ENCODE measurements at regions not wholly inside any gene's neighbourhood (a gene's known extent, or its start where the extent isn't known, plus 50 kb on each side); places are given as distances from the start of the nearest gene placed in this dataset.

DNA sequence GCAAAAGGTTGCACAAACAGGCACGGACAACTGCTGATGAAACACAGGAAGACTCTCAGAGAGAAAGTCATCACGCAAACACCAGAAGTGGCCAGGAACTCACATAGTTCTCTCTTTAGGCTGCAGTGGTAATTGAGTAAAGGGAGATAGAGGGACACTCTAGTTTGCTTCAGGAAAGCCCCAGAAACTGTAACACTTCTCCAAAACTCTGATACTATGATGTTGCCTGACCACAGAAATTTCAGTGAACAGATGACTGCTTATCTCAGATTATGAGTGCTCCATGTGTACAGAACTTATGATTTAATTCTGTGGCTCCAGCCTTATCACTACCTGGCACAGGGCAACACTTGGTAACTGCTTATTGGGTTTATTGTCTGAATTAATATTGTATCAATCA, 311.5 kb upstream of the GYPC start:
- peaks cover 3% of the 10 kb centered on the region for H3K27me3 Mint-ChIP-seq (ENCODE audit: low read depth)
- TF ChIP-seq CTCF (IDR thresholded peaks at IDR 0.05; ENCODE audit: unreplicated experiment), result no peak
- no peak for DNase-seq (ENCODE audit: low spot score in 2 of 2, unreplicated experiment in 2 of 2)
- no peaks in the 10 kb centered on the region for H3K9me3 Mint-ChIP-seq
- H3K36me3 Mint-ChIP-seq, result no peaks in the 10 kb centered on the region
- no peak overlapping the region for H3K4me3 Mint-ChIP-seq
- H3K4me1 Mint-ChIP-seq, result no peaks in the 10 kb centered on the region
- H3K27ac Mint-ChIP-seq, result no peak overlapping the region

GRCh38 chr2:126345691-126346090, 310.3 kb upstream of the GYPC start:
- TF ChIP-seq CTCF (IDR thresholded peaks at IDR 0.05; ENCODE audit: unreplicated experiment), result no peak
- no peak overlapping the region for H3K27ac Mint-ChIP-seq
- H3K36me3 Mint-ChIP-seq, result no peaks in the 10 kb centered on the region

GRCh38 chr2:126356631-126357030, 299.3 kb upstream of the GYPC start:
- no peak for TF ChIP-seq CTCF (IDR thresholded peaks at IDR 0.05; ENCODE audit: unreplicated experiment)
- Mint-ChIP-seq H3K4me1 (no peaks in the 10 kb centered on the region), H3K27me3 (ENCODE audit: low read depth) (peaks cover 6% of the 10 kb centered on the region), H3K36me3 (no peaks in the 10 kb centered on the region), H3K27ac (no peak overlapping the region), H3K4me3 (no peak overlapping the region), H3K9me3 (peaks cover 3% of the 10 kb centered on the region)
- DNase-seq (ENCODE audit: low spot score in 2 of 2, unreplicated experiment in 2 of 2), result no peak

More at GRCh38 chr2:126345691-126346090, 310.3 kb upstream of the GYPC start:
- H3K4me3 Mint-ChIP-seq, result no peak overlapping the region
- H3K27me3 Mint-ChIP-seq (ENCODE audit: low read depth), result peaks cover 3% of the 10 kb centered on the region
- no peaks in the 10 kb centered on the region for H3K4me1 Mint-ChIP-seq
- peaks cover 7% of the 10 kb centered on the region for H3K9me3 Mint-ChIP-seq
- no peak for DNase-seq (ENCODE audit: low spot score in 2 of 2, unreplicated experiment in 2 of 2)

DNA sequence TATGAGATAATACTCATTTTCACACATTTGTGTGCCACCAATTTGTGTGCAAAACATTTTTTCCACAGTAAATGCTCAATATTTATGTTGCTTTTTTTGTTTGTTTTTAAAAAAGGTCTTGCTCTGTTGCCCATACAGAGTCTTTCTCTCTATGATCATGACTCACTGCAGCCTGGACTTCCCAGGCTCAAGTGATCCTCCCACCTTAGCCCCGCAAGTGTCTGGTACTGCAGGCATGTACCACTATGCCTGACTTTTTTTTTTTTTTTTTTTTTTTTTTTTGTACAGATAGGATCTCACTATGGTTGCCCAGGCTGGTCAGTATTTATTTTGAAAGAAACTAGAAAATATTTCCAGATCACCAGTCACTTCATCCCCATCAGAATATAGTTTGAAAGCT, 297.8 kb upstream of the GYPC start:
- no peak for DNase-seq (ENCODE audit: low spot score in 2 of 2, unreplicated experiment in 2 of 2)
- TF ChIP-seq CTCF (IDR thresholded peaks at IDR 0.05; ENCODE audit: unreplicated experiment), result no peak
- Mint-ChIP-seq H3K36me3 (no peaks in the 10 kb centered on the region), H3K27me3 (ENCODE audit: low read depth) (peaks cover 6% of the 10 kb centered on the region), H3K27ac (no peak overlapping the region), H3K4me1 (no peaks in the 10 kb centered on the region), H3K9me3 (no peaks in the 10 kb centered on the region), H3K4me3 (no peak overlapping the region)

- H3K36me3 Mint-ChIP-seq, result no peaks in the 10 kb centered on the region
- no peak for TF ChIP-seq CTCF (IDR thresholded peaks at IDR 0.05; ENCODE audit: unreplicated experiment)
- H3K4me1 Mint-ChIP-seq, result no peaks in the 10 kb centered on the region
- no peak overlapping the region for H3K27ac Mint-ChIP-seq
- no peak for DNase-seq (ENCODE audit: low spot score in 2 of 2, unreplicated experiment in 2 of 2)
- peaks cover 6% of the 10 kb centered on the region for H3K27me3 Mint-ChIP-seq (ENCODE audit: low read depth)
- no peak overlapping the region for H3K4me3 Mint-ChIP-seq
- H3K9me3 Mint-ChIP-seq, result no peaks in the 10 kb centered on the region
Observed at GRCh38 chr2:126359494-126359893, 296.5 kb upstream of the GYPC start.

GRCh38 chr2:126367361-126367760, 288.6 kb upstream of the GYPC start:
- H3K9me3 Mint-ChIP-seq, result no peaks in the 10 kb centered on the region
- DNase-seq (ENCODE audit: low spot score in 2 of 2, unreplicated experiment in 2 of 2), result no peak
- TF ChIP-seq CTCF (IDR thresholded peaks at IDR 0.05; ENCODE audit: unreplicated experiment), result no peak
- H3K4me1 Mint-ChIP-seq, result no peaks in the 10 kb centered on the region
- no peak overlapping the region for H3K4me3 Mint-ChIP-seq
- no peaks in the 10 kb centered on the region for H3K36me3 Mint-ChIP-seq
- H3K27ac Mint-ChIP-seq, result no peak overlapping the region
- H3K27me3 Mint-ChIP-seq (ENCODE audit: low read depth), result no peaks in the 10 kb centered on the region
